ENCODE measurements at regions not wholly inside any gene's neighbourhood (a gene's known extent, or its start where the extent isn't known, plus 50 kb on each side); places are given as distances from the start of the nearest gene placed in this dataset.

DNA sequence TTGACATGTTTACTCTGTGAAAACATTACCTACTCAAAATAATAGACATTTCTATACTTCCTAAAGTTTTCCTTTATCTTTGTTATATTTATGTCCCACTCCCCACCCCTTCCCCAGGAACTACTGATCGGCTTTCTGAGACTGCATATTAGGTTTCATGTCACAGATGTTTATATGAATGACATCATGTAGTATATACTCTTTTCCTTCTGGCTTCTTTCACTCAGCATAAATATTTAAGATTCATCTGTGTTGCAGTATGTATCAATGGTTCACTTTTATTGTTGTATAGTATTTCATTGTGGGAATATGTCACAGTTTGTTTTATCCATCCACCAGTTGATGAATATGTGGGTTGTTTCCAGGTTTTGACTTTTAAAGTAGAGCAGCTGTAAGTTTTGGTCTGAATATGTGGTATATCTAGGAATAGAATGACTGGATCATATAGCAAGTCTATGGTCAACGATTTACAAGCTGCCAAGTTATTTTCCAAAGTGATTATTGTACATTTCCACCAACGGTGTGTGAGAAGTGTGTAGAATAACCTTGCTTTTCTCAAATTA is 73.8 kb upstream of the CAV2 start:
- Histone ChIP-seq H3K79me1 (ENCODE audit: low read depth, low read length) (no peaks in the 10 kb centered on the region), H4K91ac (ENCODE audit: low read depth, low read length, poor library complexity) (no peak overlapping the region), H3K9ac (ENCODE audit: low read depth, low read length, poor library complexity) (no peak overlapping the region), H3K4me3 (ENCODE audit: low read length in 2 of 2) (no peak overlapping the region), H2AK5ac (ENCODE audit: low read depth, low read length) (no peak overlapping the region), H3K23ac (ENCODE audit: low read depth, low read length, poor library complexity) (no peak overlapping the region), H2BK12ac (ENCODE audit: low read length) (no peak overlapping the region), H3K4me1 (ENCODE audit: control insufficient read depth in 2 of 2, insufficient read depth in 1 of 2, low read depth in 1 of 2, low read length in 2 of 2) (no peaks in the 10 kb centered on the region), H3K27ac (replicated peaks; ENCODE audit: low read length) (no peak overlapping the region), H3K4me2 (ENCODE audit: insufficient read depth, low read length, poor library complexity, severe bottlenecking) (no peak overlapping the region), H3K14ac (ENCODE audit: low read length) (no peak overlapping the region), H2BK5ac (ENCODE audit: low read length) (no peak overlapping the region), H2BK15ac (ENCODE audit: low read length) (no peak overlapping the region), H3K18ac (ENCODE audit: low read length) (no peak overlapping the region), H3K27me3 (ENCODE audit: control insufficient read depth in 3 of 3, insufficient read depth in 3 of 3, low read depth in 1 of 3, low read length in 3 of 3) (no peaks in the 10 kb centered on the region), H3K36me3 (replicated peaks in 1 of 2; ENCODE audit: control insufficient read depth in 2 of 2, insufficient read depth in 2 of 2, low read length in 2 of 2) (no peaks in the 10 kb centered on the region), H4K8ac (ENCODE audit: low read depth, low read length) (no peak overlapping the region), H3K9me3 (replicated peaks in 1 of 2; ENCODE audit: control insufficient read depth in 2 of 2, insufficient read depth in 1 of 2, low read depth in 1 of 2, low read length in 2 of 2) (peaks cover 0 to under 1% of the 10 kb centered on the region in 2 donors), H2BK120ac (ENCODE audit: low read depth, low read length) (no peak overlapping the region), H2AFZ (ENCODE audit: low read length) (no peak overlapping the region), H3K4ac (ENCODE audit: low read length) (no peak overlapping the region)
- WGBS, 2 donors (ENCODE audit: extremely low coverage in 2 of 2, insufficient read length in 2 of 2, insufficient replicate concordance in 1 of 2): no CpG with 5 or more reads among the region's 3 CpGs
- DNase-seq (ENCODE audit: low spot score): no peak

- no peak for DNase-seq (ENCODE audit: low spot score)
These were observed 72.9 kb upstream of the CAV2 start for GRCh38 chr7:116426428-116427156.

DNA sequence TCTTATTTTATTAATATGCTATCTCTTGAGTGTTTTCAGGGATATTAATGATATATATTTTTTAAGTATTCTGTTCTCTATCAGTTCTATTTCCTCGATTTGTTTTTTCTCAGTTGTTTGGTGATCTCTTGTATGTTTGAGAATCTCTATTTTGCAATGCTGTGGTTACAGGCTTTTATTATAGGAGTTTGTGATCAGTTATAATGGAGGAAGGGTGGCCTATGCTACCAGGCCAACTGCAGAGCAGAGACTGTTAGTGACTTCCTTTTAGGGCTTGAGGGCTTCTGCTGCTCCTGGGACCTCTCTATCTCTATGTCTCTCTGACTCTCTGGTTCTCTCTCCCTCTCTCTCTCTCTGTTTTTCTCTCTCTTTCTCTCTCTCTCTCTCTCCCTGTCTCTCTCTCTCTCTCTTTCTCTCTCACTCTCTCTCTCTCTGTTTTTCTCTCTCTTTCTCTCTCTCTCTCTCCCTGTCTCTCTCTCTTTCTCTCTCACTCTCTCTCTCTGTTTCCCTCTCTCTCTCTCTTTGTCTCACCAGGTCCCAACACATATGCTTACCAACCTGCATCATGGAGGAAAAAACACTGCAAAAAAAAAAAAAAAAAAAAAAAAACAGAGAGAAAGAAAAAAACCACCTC is 69.4 kb upstream of the CAV2 start:
- Histone ChIP-seq H2BK15ac (ENCODE audit: low read length) (no peak overlapping the region), H3K27me3 (ENCODE audit: control insufficient read depth in 3 of 3, insufficient read depth in 3 of 3, low read depth in 1 of 3, low read length in 3 of 3) (no peaks in the 10 kb centered on the region), H2BK120ac (ENCODE audit: low read depth, low read length) (no peak overlapping the region), H3K18ac (ENCODE audit: low read length) (no peak overlapping the region), H4K91ac (ENCODE audit: low read depth, low read length, poor library complexity) (no peak overlapping the region), H3K9me3 (replicated peaks in 1 of 2; ENCODE audit: control insufficient read depth in 2 of 2, insufficient read depth in 1 of 2, low read depth in 1 of 2, low read length in 2 of 2) (no peaks in the 10 kb centered on the region), H2BK12ac (ENCODE audit: low read length) (no peak overlapping the region), H3K14ac (ENCODE audit: low read length) (no peak overlapping the region), H2AFZ (ENCODE audit: low read length) (no peak overlapping the region), H3K23ac (ENCODE audit: low read depth, low read length, poor library complexity) (no peak overlapping the region), H3K4me1 (ENCODE audit: control insufficient read depth in 2 of 2, insufficient read depth in 1 of 2, low read depth in 1 of 2, low read length in 2 of 2) (no peaks in the 10 kb centered on the region), H3K79me1 (ENCODE audit: low read depth, low read length) (no peaks in the 10 kb centered on the region), H3K4ac (ENCODE audit: low read length) (no peak overlapping the region), H3K36me3 (replicated peaks in 1 of 2; ENCODE audit: control insufficient read depth in 2 of 2, insufficient read depth in 2 of 2, low read length in 2 of 2) (no peaks in the 10 kb centered on the region), H3K4me2 (ENCODE audit: insufficient read depth, low read length, poor library complexity, severe bottlenecking) (no peak overlapping the region), H4K8ac (ENCODE audit: low read depth, low read length) (no peak overlapping the region), H3K9ac (ENCODE audit: low read depth, low read length, poor library complexity) (no peak overlapping the region), H3K27ac (replicated peaks; ENCODE audit: low read length) (no peak overlapping the region), H2BK5ac (ENCODE audit: low read length) (no peak overlapping the region), H2AK5ac (ENCODE audit: low read depth, low read length) (no peak overlapping the region), H3K4me3 (ENCODE audit: low read length in 2 of 2) (no peak overlapping the region)
- no CpG with 5 or more reads among the region's 1 CpG for WGBS, 2 donors (ENCODE audit: extremely low coverage in 2 of 2, insufficient read length in 2 of 2, insufficient replicate concordance in 1 of 2)
- no peak for DNase-seq (ENCODE audit: low spot score)

More at GRCh38 chr7:116426428-116427156, 72.9 kb upstream of the CAV2 start:
- H3K79me1 ChIP-seq (ENCODE audit: low read depth, low read length): no peaks in the 10 kb centered on the region
- H3K9ac ChIP-seq (ENCODE audit: low read depth, low read length, poor library complexity): no peak overlapping the region
- WGBS, 2 donors (ENCODE audit: extremely low coverage in 2 of 2, insufficient read length in 2 of 2, insufficient replicate concordance in 1 of 2): no CpG with 5 or more reads among the region's 4 CpGs
- H3K14ac ChIP-seq (ENCODE audit: low read length): no peak overlapping the region
- no peaks in the 10 kb centered on the region for H3K36me3 ChIP-seq (replicated peaks in 1 of 2; ENCODE audit: control insufficient read depth in 2 of 2, insufficient read depth in 2 of 2, low read length in 2 of 2)
- no peak overlapping the region for H3K18ac ChIP-seq (ENCODE audit: low read length)
- H3K9me3 ChIP-seq (replicated peaks in 1 of 2; ENCODE audit: control insufficient read depth in 2 of 2, insufficient read depth in 1 of 2, low read depth in 1 of 2, low read length in 2 of 2): no peaks in the 10 kb centered on the region
- H2BK15ac ChIP-seq (ENCODE audit: low read length): no peak overlapping the region
- H2AFZ ChIP-seq (ENCODE audit: low read length): no peak overlapping the region
- H2BK120ac ChIP-seq (ENCODE audit: low read depth, low read length): no peak overlapping the region
- no peak overlapping the region for H3K4me3 ChIP-seq (ENCODE audit: low read length in 2 of 2)
- H3K27ac ChIP-seq (replicated peaks; ENCODE audit: low read length): no peak overlapping the region
- no peak overlapping the region for H2BK5ac ChIP-seq (ENCODE audit: low read length)
- no peak overlapping the region for H4K91ac ChIP-seq (ENCODE audit: low read depth, low read length, poor library complexity)
- no peak overlapping the region for H3K4ac ChIP-seq (ENCODE audit: low read length)
- no peaks in the 10 kb centered on the region for H3K4me1 ChIP-seq (ENCODE audit: control insufficient read depth in 2 of 2, insufficient read depth in 1 of 2, low read depth in 1 of 2, low read length in 2 of 2)
- no peak overlapping the region for H3K23ac ChIP-seq (ENCODE audit: low read depth, low read length, poor library complexity)
- H2AK5ac ChIP-seq (ENCODE audit: low read depth, low read length): no peak overlapping the region
- no peak overlapping the region for H4K8ac ChIP-seq (ENCODE audit: low read depth, low read length)
- H3K4me2 ChIP-seq (ENCODE audit: insufficient read depth, low read length, poor library complexity, severe bottlenecking): no peak overlapping the region
- no peaks in the 10 kb centered on the region for H3K27me3 ChIP-seq (ENCODE audit: control insufficient read depth in 3 of 3, insufficient read depth in 3 of 3, low read depth in 1 of 3, low read length in 3 of 3)
- no peak overlapping the region for H2BK12ac ChIP-seq (ENCODE audit: low read length)

GRCh38 chr7:116431787-116432526 is 67.6 kb upstream of the CAV2 start:
- Histone ChIP-seq H3K14ac (ENCODE audit: low read length) (no peak overlapping the region), H4K8ac (ENCODE audit: low read depth, low read length) (no peak overlapping the region), H2BK15ac (ENCODE audit: low read length) (no peak overlapping the region), H3K4me1 (ENCODE audit: control insufficient read depth in 2 of 2, insufficient read depth in 1 of 2, low read depth in 1 of 2, low read length in 2 of 2) (no peaks in the 10 kb centered on the region), H3K36me3 (replicated peaks in 1 of 2; ENCODE audit: control insufficient read depth in 2 of 2, insufficient read depth in 2 of 2, low read length in 2 of 2) (no peaks in the 10 kb centered on the region), H4K91ac (ENCODE audit: low read depth, low read length, poor library complexity) (no peak overlapping the region), H3K27me3 (ENCODE audit: control insufficient read depth in 3 of 3, insufficient read depth in 3 of 3, low read depth in 1 of 3, low read length in 3 of 3) (no peaks in the 10 kb centered on the region), H3K79me1 (ENCODE audit: low read depth, low read length) (no peaks in the 10 kb centered on the region), H2AFZ (ENCODE audit: low read length) (no peak overlapping the region), H3K18ac (ENCODE audit: low read length) (no peak overlapping the region), H3K4me2 (ENCODE audit: insufficient read depth, low read length, poor library complexity, severe bottlenecking) (no peak overlapping the region), H2AK5ac (ENCODE audit: low read depth, low read length) (no peak overlapping the region), H2BK120ac (ENCODE audit: low read depth, low read length) (no peak overlapping the region), H3K23ac (ENCODE audit: low read depth, low read length, poor library complexity) (no peak overlapping the region), H2BK12ac (ENCODE audit: low read length) (no peak overlapping the region), H3K9ac (ENCODE audit: low read depth, low read length, poor library complexity) (no peak overlapping the region), H2BK5ac (ENCODE audit: low read length) (no peak overlapping the region), H3K4me3 (ENCODE audit: low read length in 2 of 2) (no peak overlapping the region), H3K9me3 (replicated peaks in 1 of 2; ENCODE audit: control insufficient read depth in 2 of 2, insufficient read depth in 1 of 2, low read depth in 1 of 2, low read length in 2 of 2) (no peaks in the 10 kb centered on the region), H3K27ac (replicated peaks; ENCODE audit: low read length) (no peak overlapping the region), H3K4ac (ENCODE audit: low read length) (no peak overlapping the region)
- no CpG with 5 or more reads among the region's 6 CpGs for WGBS, 2 donors (ENCODE audit: extremely low coverage in 2 of 2, insufficient read length in 2 of 2, insufficient replicate concordance in 1 of 2)
- DNase-seq (ENCODE audit: low spot score): no peak

Measured in neuronal stem cell (in vitro differentiated cells).